ENCODE measurements at regions not wholly inside any gene's neighbourhood (a gene's known extent, or its start where the extent isn't known, plus 50 kb on each side); places are given as distances from the start of the nearest gene placed in this dataset.

DNA sequence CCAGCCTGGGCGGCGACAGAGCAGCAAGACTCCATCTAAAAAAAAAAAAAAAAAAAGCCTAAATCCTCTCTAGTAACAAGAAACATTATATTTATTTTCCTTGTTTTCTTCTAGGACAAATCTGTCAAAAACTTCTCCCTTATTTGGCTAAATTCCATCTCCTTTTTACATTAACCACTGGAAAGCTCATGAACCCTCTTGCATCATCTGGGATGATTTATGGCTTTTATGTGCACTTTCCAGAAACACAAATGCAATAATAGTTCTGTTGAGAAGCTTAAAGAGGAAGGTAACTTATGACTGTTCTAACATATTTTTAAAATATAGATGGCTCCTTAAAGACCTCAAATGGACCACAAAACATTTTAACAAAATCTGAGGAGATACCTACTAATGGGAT is 526.1 kb upstream of the SPTLC3 start:
- TF ChIP-seq RARB (CRISPR knock-in tag; IDR thresholded peaks at IDR 0.05) (no peak), ARNTL (CRISPR knock-in tag; IDR thresholded peaks at IDR 0.05; ENCODE audit: borderline replicate concordance, low read depth) (no peak), GLIS3 (CRISPR knock-in tag; IDR thresholded peaks at IDR 0.05) (no peak), ZNF565 (CRISPR knock-in tag; conservative IDR thresholded peaks at IDR 0.05; ENCODE audit: low read depth) (no peak), SNAI2 (CRISPR knock-in tag; IDR thresholded peaks at IDR 0.05) (no peak), ZFP3 (CRISPR knock-in tag; IDR thresholded peaks at IDR 0.05) (no peak), ZNF8 (CRISPR knock-in tag; IDR thresholded peaks at IDR 0.05) (no peak), PPARA (CRISPR knock-in tag; IDR thresholded peaks at IDR 0.05; ENCODE audit: borderline replicate concordance) (no peak)
- TF ChIP-seq, protein P1, sequence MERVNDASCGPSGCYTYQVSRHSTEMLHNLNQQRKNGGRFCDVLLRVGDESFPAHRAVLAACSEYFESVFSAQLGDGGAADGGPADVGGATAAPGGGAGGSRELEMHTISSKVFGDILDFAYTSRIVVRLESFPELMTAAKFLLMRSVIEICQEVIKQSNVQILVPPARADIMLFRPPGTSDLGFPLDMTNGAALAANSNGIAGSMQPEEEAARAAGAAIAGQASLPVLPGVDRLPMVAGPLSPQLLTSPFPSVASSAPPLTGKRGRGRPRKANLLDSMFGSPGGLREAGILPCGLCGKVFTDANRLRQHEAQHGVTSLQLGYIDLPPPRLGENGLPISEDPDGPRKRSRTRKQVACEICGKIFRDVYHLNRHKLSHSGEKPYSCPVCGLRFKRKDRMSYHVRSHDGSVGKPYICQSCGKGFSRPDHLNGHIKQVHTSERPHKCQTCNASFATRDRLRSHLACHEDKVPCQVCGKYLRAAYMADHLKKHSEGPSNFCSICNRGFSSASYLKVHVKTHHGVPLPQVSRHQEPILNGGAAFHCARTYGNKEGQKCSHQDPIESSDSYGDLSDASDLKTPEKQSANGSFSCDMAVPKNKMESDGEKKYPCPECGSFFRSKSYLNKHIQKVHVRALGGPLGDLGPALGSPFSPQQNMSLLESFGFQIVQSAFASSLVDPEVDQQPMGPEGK (CRISPR knock-in tag; IDR thresholded peaks at IDR 0.05; ENCODE audit: borderline replicate concordance) = no peak
- TF ChIP-seq, protein P2, sequence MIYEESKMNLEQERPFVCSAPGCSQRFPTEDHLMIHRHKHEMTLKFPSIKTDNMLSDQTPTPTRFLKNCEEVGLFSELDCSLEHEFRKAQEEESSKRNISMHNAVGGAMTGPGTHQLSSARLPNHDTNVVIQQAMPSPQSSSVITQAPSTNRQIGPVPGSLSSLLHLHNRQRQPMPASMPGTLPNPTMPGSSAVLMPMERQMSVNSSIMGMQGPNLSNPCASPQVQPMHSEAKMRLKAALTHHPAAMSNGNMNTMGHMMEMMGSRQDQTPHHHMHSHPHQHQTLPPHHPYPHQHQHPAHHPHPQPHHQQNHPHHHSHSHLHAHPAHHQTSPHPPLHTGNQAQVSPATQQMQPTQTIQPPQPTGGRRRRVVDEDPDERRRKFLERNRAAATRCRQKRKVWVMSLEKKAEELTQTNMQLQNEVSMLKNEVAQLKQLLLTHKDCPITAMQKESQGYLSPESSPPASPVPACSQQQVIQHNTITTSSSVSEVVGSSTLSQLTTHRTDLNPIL (CRISPR knock-in tag; IDR thresholded peaks at IDR 0.05; ENCODE audit: low read depth) = no peak
- TF ChIP-seq, protein P3, sequence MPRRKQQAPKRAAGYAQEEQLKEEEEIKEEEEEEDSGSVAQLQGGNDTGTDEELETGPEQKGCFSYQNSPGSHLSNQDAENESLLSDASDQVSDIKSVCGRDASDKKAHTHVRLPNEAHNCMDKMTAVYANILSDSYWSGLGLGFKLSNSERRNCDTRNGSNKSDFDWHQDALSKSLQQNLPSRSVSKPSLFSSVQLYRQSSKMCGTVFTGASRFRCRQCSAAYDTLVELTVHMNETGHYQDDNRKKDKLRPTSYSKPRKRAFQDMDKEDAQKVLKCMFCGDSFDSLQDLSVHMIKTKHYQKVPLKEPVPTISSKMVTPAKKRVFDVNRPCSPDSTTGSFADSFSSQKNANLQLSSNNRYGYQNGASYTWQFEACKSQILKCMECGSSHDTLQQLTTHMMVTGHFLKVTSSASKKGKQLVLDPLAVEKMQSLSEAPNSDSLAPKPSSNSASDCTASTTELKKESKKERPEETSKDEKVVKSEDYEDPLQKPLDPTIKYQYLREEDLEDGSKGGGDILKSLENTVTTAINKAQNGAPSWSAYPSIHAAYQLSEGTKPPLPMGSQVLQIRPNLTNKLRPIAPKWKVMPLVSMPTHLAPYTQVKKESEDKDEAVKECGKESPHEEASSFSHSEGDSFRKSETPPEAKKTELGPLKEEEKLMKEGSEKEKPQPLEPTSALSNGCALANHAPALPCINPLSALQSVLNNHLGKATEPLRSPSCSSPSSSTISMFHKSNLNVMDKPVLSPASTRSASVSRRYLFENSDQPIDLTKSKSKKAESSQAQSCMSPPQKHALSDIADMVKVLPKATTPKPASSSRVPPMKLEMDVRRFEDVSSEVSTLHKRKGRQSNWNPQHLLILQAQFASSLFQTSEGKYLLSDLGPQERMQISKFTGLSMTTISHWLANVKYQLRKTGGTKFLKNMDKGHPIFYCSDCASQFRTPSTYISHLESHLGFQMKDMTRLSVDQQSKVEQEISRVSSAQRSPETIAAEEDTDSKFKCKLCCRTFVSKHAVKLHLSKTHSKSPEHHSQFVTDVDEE (CRISPR knock-in tag; IDR thresholded peaks at IDR 0.05) = no peak
